RKO (cell line): ENCODE measurements at regions not wholly inside any gene's neighbourhood (a gene's known extent, or its start where the extent isn't known, plus 50 kb on each side); places are given as distances from the start of the nearest gene placed in this dataset.
A peak's percentile ranks its signal among the peaks of the same experiment; 100 is the strongest.

ENCODE experiments used
- DNase-seq: peaks from one replicate; pipeline ENCODE4 v3.0.0-alpha.2; 2016; ENCODE audit warnings: low spot score

GRCh38 chr13:59121507-59121906 lies 1042.2 kb downstream of the DIAPH3 start:
- DNase-seq = no peak

- no peak for DNase-seq
These were observed 1037.3 kb downstream of the DIAPH3 start for GRCh38 chr13:59126474-59126873.

- no peak for DNase-seq
These were observed 1029.8 kb downstream of the DIAPH3 start for GRCh38 chr13:59133903-59134302.

DNA sequence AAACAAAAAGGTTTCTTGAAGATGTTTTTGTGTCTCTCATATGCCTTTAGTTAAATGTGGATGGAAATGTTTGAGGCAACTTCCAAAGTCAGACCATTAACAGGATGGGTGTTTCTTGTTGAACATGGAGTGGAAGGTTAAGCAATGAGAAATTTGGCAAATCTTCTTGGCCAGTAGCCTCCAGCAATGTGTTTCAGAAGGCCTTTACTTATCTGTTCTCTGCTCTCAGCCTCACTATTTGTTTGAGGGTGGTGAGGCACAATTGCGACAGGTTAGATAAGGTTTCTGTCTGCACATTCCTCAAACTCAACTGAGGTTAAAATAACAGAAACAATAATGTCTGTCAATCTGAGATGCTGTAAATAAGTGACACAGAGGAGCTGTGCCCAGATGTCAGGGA lies 1019.0 kb downstream of the DIAPH3 start:
- DNase-seq = no peak

DNA sequence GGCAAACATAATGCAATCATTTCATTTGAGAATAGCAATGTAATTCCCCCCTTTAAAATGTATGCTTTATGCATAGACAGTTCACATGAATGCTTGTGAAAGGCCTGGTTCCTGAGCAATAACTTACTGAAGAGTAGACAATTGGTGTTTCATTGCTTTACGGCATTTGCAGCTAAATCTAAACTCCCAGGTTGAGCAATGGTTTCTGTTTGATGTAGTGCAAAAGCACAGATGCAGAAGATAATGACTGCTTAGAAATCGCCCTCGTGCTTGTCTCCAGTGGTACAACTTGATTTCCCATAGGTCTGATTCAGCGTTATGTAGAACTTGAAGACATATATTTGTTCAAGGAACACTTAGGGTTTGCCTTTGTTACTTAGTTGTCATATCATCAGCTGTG lies 1018.3 kb downstream of the DIAPH3 start:
- DNase-seq = no peak

DNA sequence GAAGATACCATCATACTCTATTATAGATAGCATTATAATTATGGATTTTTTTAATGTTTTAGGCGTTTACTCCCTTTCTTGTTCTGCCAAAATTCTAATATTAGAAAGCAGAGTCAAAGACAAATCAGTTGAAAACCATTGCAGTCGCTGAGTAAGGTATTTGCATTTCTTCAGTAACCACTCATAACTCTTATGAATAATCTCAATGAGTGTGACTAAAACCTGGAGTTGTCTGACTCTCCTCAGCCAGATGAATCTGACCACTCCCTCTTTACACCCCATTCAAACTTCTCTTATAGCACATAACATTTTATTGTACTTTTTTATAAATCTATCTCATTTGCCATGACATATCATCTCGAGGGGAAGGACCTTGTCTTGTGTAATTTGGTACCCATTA lies 1006.5 kb downstream of the DIAPH3 start:
- peak; percentile 48 for DNase-seq

GRCh38 chr13:59166174-59166573 lies 997.6 kb downstream of the DIAPH3 start:
- DNase-seq = no peak

DNA sequence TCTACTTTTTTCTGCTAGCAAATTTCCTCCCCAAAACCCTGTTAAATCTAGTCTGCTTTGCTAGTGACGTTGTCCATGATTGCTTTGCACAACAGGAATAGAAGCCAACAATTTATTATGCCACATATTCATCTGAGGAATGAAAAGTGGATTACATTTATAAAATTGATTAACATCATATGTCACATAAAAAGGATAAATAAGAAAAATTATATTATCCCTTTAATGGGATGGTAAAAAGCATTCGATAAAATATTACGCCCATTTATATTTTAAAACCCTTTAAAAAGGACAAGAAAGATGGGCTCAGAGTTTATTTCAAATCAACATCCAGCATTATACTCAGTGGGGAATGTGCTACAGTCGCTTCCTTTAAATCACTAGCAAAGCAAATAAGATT lies 991.7 kb downstream of the DIAPH3 start:
- no peak for DNase-seq

DNA sequence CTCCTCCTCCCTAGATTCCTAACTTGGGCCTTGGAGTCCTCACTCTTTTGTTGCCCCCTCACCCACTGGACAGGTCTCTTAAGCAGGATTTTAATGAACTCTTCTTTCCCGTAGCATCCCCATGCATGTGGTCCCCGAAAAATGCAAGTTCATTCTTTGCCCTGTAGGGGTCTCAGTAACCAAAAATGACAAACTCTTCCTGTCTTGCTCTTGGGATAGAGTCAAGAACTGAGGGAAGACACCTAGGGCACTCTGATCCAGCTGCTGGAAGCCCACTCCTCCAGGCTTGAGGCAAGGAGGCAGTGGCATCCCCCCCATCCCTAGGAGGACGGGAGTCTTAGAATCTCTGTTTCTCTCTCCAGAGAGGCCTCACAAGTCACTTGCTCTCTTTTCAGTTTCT lies 987.0 kb downstream of the DIAPH3 start:
- no peak for DNase-seq

GRCh38 chr13:59178344-59178743 lies 985.4 kb downstream of the DIAPH3 start:
- no peak for DNase-seq

DNA sequence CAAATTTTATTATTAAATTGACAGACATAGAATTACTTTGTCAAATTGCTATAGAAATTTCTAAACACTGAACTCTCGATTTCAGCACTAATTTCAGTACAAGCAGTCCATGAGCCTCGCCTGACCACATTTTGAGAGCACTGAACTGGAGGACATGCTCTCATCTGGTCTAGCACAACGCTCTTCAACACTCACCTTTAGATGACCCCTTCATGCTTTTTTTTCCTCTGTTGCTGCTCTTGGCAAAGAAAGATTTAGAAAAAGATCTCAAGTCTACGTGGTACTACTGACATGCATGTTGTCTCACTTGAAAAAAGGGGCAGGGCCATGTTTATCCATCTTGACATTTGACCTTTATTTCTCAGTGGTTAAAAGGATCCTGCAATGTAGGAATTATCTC lies 981.5 kb downstream of the DIAPH3 start:
- no peak for DNase-seq

DNA sequence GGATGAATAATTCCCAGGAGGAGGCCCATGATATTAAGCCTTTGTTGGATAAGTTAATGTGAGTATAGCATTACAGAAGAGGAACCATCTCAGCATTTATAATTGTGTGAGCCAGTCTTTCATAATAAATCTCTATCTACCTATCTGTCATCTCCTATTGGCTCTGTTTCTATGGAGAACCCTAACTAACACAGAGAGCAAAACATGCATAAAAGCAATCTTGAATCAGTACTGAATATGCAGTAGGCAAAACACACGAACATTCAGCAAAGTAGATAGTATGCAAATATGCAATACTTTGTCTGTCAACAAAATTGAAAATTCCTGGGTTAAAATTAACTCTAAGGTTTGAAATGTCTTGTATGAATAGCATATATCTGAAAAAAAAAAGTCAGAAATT lies 966.3 kb downstream of the DIAPH3 start:
- DNase-seq = no peak

- no peak for DNase-seq
These were observed 961.9 kb downstream of the DIAPH3 start for GRCh38 chr13:59201841-59202240.

DNA sequence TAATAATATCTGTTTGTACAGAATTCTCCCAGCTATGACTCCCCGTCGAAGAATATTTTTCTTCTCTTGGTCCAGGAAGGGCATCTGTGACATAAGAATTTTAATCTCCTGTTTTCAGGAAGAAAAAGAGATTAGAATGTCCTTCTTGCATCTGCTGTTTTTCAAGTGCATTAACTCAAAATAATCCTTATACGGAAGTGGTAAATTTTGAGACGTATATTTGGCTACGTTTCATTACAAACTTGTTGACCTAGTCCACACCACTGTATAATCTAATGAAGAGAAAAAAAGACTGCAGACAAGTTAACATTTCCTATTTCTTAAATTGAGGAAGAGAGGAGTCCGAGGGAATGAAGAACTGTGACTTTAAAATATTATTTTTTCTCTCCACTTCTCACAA lies 959.9 kb downstream of the DIAPH3 start:
- DNase-seq = no peak

GRCh38 chr13:59205501-59205900 lies 958.2 kb downstream of the DIAPH3 start:
- DNase-seq = no peak

GRCh38 chr13:59208405-59209195 lies 955.1 kb downstream of the DIAPH3 start:
- no peak for DNase-seq

- no peak for DNase-seq
These were observed 953.2 kb downstream of the DIAPH3 start for GRCh38 chr13:59210543-59210942.

DNA sequence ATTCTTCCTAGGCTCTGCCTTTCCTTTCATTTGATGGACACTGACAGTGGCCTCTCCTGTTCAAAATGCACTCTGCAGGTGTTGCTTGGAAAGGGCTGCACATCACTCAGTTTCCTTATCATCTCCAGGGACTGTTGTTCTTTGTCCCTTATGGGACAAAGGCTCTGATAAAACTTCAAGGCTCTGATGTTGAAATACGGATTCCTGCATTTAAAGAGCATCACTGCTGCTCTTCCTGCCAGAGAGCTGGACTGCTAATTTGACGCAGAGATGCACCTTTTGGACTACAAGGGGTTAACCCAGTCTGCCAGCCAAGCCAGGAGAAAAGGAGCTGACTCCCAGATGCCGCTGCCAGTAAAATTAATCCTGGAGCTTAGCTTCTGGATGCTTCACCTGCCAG lies 952.1 kb downstream of the DIAPH3 start:
- DNase-seq = no peak

DNA sequence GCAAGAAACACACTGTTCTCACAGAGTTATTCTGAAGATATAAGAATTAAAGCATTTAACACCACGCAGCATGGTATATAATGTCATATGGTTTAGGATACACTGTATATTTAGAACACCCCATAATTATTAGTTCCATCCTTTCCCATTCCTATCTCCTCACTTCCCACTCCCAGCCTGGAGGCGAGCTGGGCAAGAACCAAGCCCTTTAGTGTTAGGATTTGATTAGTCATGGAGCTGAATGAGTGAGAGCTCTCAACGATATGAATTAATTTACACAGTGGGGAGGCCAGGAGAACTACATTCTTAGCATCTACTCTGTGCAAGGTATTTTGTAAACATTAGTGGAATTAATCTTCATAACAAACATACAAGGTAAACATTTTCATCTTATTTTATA lies 934.3 kb downstream of the DIAPH3 start:
- no peak for DNase-seq

DNA sequence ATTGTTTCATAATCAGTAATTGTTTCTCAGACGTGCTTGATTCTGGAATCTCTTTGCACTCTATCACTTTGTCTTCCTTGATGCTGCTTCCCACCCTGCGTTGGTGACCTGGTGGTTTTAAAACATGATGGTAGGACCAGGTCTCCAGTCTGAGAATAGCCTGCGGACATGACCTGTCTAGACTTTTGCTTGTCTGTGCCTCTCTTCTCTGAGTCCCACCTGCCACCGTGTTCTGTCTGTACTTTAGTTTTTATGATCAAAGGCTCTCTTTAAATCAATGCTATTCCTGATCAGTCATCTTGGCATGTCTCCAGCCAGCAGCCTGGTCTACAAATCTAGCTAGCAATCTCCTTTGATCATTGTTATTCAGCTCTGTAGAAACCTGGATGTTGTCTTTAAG lies 933.9 kb downstream of the DIAPH3 start:
- no peak for DNase-seq

DNA sequence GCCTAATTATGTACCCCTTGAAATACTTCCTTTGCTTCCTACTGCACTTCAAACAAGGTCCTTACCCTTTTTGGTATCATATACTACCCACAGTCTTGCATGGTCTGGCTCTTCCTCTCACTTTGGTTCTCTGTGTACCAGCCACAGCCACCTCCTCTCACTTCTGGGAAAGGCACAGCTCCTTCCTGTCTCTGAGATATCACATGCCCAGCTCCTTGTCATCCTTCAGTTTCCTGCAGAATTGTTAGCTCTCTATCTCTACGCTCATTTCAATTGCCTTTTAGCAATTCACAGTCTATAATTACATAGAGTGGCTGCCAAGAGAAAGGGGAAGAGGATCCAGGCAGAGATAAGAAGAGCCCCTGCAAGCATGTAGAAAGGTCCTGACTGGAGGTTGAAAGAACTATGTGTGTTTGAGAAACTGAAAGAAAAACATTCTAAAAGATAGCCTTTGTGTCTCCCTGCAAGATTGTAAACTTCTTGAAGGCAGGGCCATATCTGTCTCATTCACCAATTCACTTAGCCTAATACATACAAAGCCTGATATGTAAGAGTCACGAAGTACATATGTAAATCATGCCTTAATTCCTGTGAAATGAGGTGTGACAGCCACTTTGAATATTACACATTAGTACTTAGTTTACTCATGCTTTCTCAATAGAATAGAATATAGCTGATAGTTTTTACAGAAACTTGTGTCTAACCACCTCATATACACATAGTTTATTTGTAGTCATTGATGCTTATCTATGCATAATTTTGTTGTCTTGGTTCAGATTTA lies 933.1 kb downstream of the DIAPH3 start:
- DNase-seq = peak; percentile 9

DNA sequence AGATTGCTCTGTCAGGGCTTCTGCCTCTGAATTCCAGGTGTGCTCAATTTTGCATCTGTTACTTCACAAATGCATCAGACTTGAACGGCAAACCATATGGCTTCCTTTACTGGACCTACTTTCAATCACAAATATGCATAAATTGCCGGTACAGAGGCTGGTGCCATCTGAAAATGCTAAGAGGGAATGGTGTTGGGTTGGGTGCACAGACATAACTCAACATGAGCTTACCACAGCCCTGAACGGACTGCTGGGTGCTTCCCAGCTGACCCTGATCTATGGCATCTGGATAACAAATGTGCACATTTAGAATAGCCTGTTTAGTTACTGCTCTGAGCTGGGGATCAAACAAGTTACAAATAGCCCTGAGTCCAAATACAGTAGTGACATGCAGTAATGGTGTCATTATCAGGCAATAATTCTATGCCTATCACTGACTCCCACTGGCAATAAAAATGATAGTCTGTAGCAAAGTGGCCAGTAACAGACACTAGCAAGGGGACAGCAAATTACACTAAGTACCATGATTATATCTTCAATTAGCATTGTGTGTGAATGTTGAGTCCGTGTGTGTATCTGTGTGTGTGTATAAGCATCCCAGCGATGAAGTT lies 927.3 kb downstream of the DIAPH3 start:
- no peak for DNase-seq

- DNase-seq = no peak
These were observed 926.8 kb downstream of the DIAPH3 start for GRCh38 chr13:59236944-59237343.
